BE2C (cell line): ENCODE measurements at regions not wholly inside any gene's neighbourhood (a gene's known extent, or its start where the extent isn't known, plus 50 kb on each side); places are given as distances from the start of the nearest gene placed in this dataset.

Source experiments
- DNase-seq: peaks from one replicate; pipeline ENCODE4 v3.0.0-alpha.2; 2020
- H3K27me3 ChIP-seq: fragments of 250-450 bp; sonication (Bioruptor Pico); 2 replicates; pipeline ENCODE4 v1.5.1; 2020; ENCODE audit warnings: mild to moderate bottlenecking
- H3K36me3 ChIP-seq: fragments of 250-450 bp; sonication (Bioruptor Pico); 2 replicates; pipeline ENCODE4 v1.5.1; 2020; ENCODE audit warnings: mild to moderate bottlenecking
- H3K4me1 ChIP-seq: fragments of 250-450 bp; sonication (Bioruptor Pico); 2 replicates; pipeline ENCODE4 v1.5.1; 2020
- H3K4me3 ChIP-seq: 2 replicates; pipeline ENCODE4 v1.5.1; 2011; ENCODE audit warnings: low read depth, low read length
- H3K9me3 ChIP-seq: fragments of 250-450 bp; sonication (Bioruptor Pico); 2 replicates; pipeline ENCODE4 v1.5.1; 2020
- CTCF ChIP-seq: IDR thresholded peaks from 2 replicates; pipeline ENCODE4 v1.5.1; 2012; ENCODE audit warnings: mild to moderate bottlenecking, low read depth, low read length

- H3K4me1 ChIP-seq: no peaks in the 10 kb centered on the region
- peak; percentile 30 for DNase-seq
Observed at GRCh38 chr16:48099455-48099854, 56.3 kb downstream of the ABCC12 start.

GRCh38 chr16:48098472-48098871 is 57.3 kb downstream of the ABCC12 start:
- Histone ChIP-seq H3K9me3 (no peaks in the 10 kb centered on the region; the same call in 1 of the 2 replicates), H3K4me1 (no peaks in the 10 kb centered on the region), H3K36me3 (no peaks in the 10 kb centered on the region), H3K27me3 (no peaks in the 10 kb centered on the region), H3K4me3 (no peak overlapping the region)
- no peak for DNase-seq
- no peak for TF ChIP-seq CTCF

More at GRCh38 chr16:48099455-48099854, 56.3 kb downstream of the ABCC12 start:
- Histone ChIP-seq H3K27me3 (no peaks in the 10 kb centered on the region), H3K9me3 (no peaks in the 10 kb centered on the region; the same call in 1 of the 2 replicates), H3K4me3 (no peak overlapping the region), H3K36me3 (no peaks in the 10 kb centered on the region)
- no peak for TF ChIP-seq CTCF

GRCh38 chr16:48091117-48091516 is 64.7 kb downstream of the ABCC12 start:
- H3K27me3 ChIP-seq: no peaks in the 10 kb centered on the region
- no peaks in the 10 kb centered on the region for H3K36me3 ChIP-seq
- no peak for DNase-seq
- no peaks in the 10 kb centered on the region for H3K9me3 ChIP-seq
- TF ChIP-seq CTCF: no peak
- H3K4me1 ChIP-seq: no peaks in the 10 kb centered on the region
- no peak overlapping the region for H3K4me3 ChIP-seq

GRCh38 chr16:48089053-48089792 is 66.6 kb downstream of the ABCC12 start:
- DNase-seq: no peak
- no peaks in the 10 kb centered on the region for H3K27me3 ChIP-seq
- no peak overlapping the region for H3K4me3 ChIP-seq
- no peak for TF ChIP-seq CTCF
- no peaks in the 10 kb centered on the region for H3K9me3 ChIP-seq
- H3K36me3 ChIP-seq: no peaks in the 10 kb centered on the region
- H3K4me1 ChIP-seq: no peaks in the 10 kb centered on the region

- TF ChIP-seq CTCF: no peak
- H3K9me3 ChIP-seq: no peaks in the 10 kb centered on the region
- no peak for DNase-seq
- H3K4me1 ChIP-seq: no peaks in the 10 kb centered on the region
- H3K27me3 ChIP-seq: no peaks in the 10 kb centered on the region
- no peaks in the 10 kb centered on the region for H3K36me3 ChIP-seq
- H3K4me3 ChIP-seq: no peak overlapping the region
Observed at GRCh38 chr16:48087639-48088038, 68.2 kb downstream of the ABCC12 start.

- no peaks in the 10 kb centered on the region for H3K4me1 ChIP-seq
- no peak for DNase-seq
- H3K9me3 ChIP-seq: no peaks in the 10 kb centered on the region
- H3K4me3 ChIP-seq: no peak overlapping the region
- H3K36me3 ChIP-seq: no peaks in the 10 kb centered on the region
- no peaks in the 10 kb centered on the region for H3K27me3 ChIP-seq
- TF ChIP-seq CTCF: no peak
Observed at GRCh38 chr16:48086422-48086821, 69.4 kb downstream of the ABCC12 start.
